K562 (cell line): ENCODE measurements at regions not wholly inside any gene's neighbourhood (a gene's known extent, or its start where the extent isn't known, plus 50 kb on each side); places are given as distances from the start of the nearest gene placed in this dataset.

Source experiments
- ATAC-seq: fragments of 200-7000 bp; cut with Tn5 transposase; 3 replicates; pipeline ENCODE4 v1.9.1; 2020; ENCODE audit warnings: moderate library complexity
- BruUV-seq: library from RNA; stranded (reverse); fragments of 400-500 nt; replicated peaks from 2 replicates; lab custom pipeline; 2021; lab: Mats Ljungman, UMichigan
- CTCF ChIA-PET: fragments of 300-600 bp; formaldehyde crosslinking; extraction: SDS; loops from one replicate; lab custom pipeline; 2021; ENCODE audit warnings: low intra/inter-chr PET ratio; lab: Yijun Ruan, JAX
- POLR2A ChIA-PET: fragments of 300-600, 350-650 bp; sonication (Branson Sonifier 250); formaldehyde crosslinking; extraction: SDS; loops from one replicate; lab custom pipeline; 2021; ENCODE audit warnings: antibody characterized with exemption, inconsistent platforms; lab: Yijun Ruan, JAX
- DNase-seq, 4 experiments: peaks; one replicate each; pipeline versions ENCODE4 v3.0.0 to v3.0.0-alpha.2; 2011 to 2018; ENCODE audit warnings: low spot score in 3 of 4, mixed read lengths in 3 of 4; ENCODE audit errors: extremely low read depth in 1 of 4
- FAIRE-seq: peaks from 2 replicates; lab custom pipeline; 2011; peaks lifted over from hg19 to GRCh38; lab: Jason Lieb, UNC
- H2AFZ ChIP-seq: 2 replicates; pipeline ENCODE4 v1.6.0; 2011; ENCODE audit warnings: low read depth, low read length, control low read depth, inconsistent platforms
- H3K27ac ChIP-seq: fragments of 200-600 bp; 3 replicates; pipeline ENCODE4 v1.8.0; 2011; ENCODE audit warnings: low read depth, mild to moderate bottlenecking, control low read depth, inconsistent platforms, low read length, moderate library complexity, mixed read lengths; ENCODE audit errors: extremely low read depth
- H3K27me3 ChIP-seq, 2 experiments: fragments of 300-600 bp in 1 of 2; 2 replicates in 1 of 2; 3 replicates in 1 of 2; pipeline versions ENCODE4 v1.6.0 to v1.8.0; 2011; ENCODE audit warnings: inconsistent platforms in 2 of 2, low read length in 2 of 2, mild to moderate bottlenecking in 1 of 2, mixed read lengths in 1 of 2, moderate library complexity in 1 of 2; ENCODE audit not compliant: control insufficient read depth in 2 of 2, insufficient read depth in 2 of 2
- H3K36me3 ChIP-seq: fragments of 300-600 bp; 3 replicates; pipeline ENCODE4 v1.8.0; 2011; ENCODE audit warnings: mild to moderate bottlenecking, low read length, inconsistent platforms; ENCODE audit not compliant: control insufficient read depth, insufficient read depth
- H3K4me1 ChIP-seq, 2 experiments: fragments of 200-600 bp in 1 of 2; replicated peaks in 1 of 2; 2 replicates in 1 of 2; 3 replicates in 1 of 2; pipeline versions ENCODE4 v1.5.1 to v1.8.0; 2011; ENCODE audit warnings: inconsistent platforms in 2 of 2, low read length in 2 of 2, mild to moderate bottlenecking in 1 of 2, mixed read lengths in 1 of 2, moderate library complexity in 1 of 2; ENCODE audit not compliant: control insufficient read depth in 2 of 2, insufficient read depth in 2 of 2
- H3K4me2 ChIP-seq: 2 replicates; pipeline ENCODE4 v1.6.1; 2011; ENCODE audit warnings: low read length, control low read depth, inconsistent platforms, mixed read lengths; ENCODE audit not compliant: insufficient read depth
- H3K4me3 ChIP-seq: fragments of 200-600 bp; sonication (generic), shearing (Covaris generic); 2 replicates; pipeline ENCODE4 v1.5.1; 2016; ENCODE audit warnings: control low read depth, inconsistent platforms
- H3K79me2 ChIP-seq: fragments of 200-600 bp; 3 replicates; pipeline ENCODE4 v1.8.0; 2011; ENCODE audit warnings: low read length, inconsistent platforms; ENCODE audit not compliant: control insufficient read depth, insufficient read depth
- H3K9ac ChIP-seq, 2 experiments: 2 replicates each; pipeline versions ENCODE4 v1.6.0 to v1.6.1; 2011; ENCODE audit warnings: low read depth in 2 of 2, low read length in 2 of 2, control low read depth in 1 of 2, inconsistent platforms in 1 of 2, mild to moderate bottlenecking in 1 of 2, mixed read lengths in 1 of 2; ENCODE audit not compliant: insufficient read depth in 1 of 2
- H3K9me1 ChIP-seq: one replicate; pipeline ENCODE4 v1.6.0; 2011; ENCODE audit warnings: inconsistent platforms, mild to moderate bottlenecking, low read length, moderate library complexity; ENCODE audit not compliant: control insufficient read depth, insufficient read depth
- H3K9me3 ChIP-seq: replicated peaks from 2 replicates; pipeline ENCODE4 v1.5.1; 2011; ENCODE audit warnings: low read depth, low read length, inconsistent platforms; ENCODE audit not compliant: control insufficient read depth, insufficient read depth
- H4K20me1 ChIP-seq: replicated peaks from 2 replicates; pipeline ENCODE4 v1.6.1; 2011; ENCODE audit warnings: low read length, inconsistent platforms, mixed read lengths; ENCODE audit not compliant: control insufficient read depth, insufficient read depth
- BCOR ChIP-seq: fragments of 450-650 bp; IDR thresholded peaks from 2 replicates; pipeline ENCODE4 v1.6.1; 2016
- IRF2 ChIP-seq: sonication (generic); formaldehyde crosslinking; IDR thresholded peaks from 2 replicates; pipeline ENCODE4 v1.8.1; 2022; ENCODE audit warnings: mild to moderate bottlenecking, missing genetic modification reagents
- NONO ChIP-seq, 2 experiments: fragments of 200-400 bp in 1 of 2; fragments of 450-650 bp in 1 of 2; formaldehyde crosslinking in 1 of 2; IDR thresholded peaks; 2 replicates each; pipeline ENCODE4 v1.6.1; 2017; ENCODE audit warnings: low read depth in 2 of 2, mild to moderate bottlenecking in 2 of 2, moderate library complexity in 2 of 2, low read length in 1 of 2
- PHB ChIP-seq: fragments of 250-450 bp; sonication (Bioruptor Pico); IDR thresholded peaks from 2 replicates; pipeline ENCODE4 v1.5.0; 2021
- TEAD2 ChIP-seq: fragments of 450-650 bp; IDR thresholded peaks from 2 replicates; pipeline ENCODE4 v1.6.1; 2016; ENCODE audit warnings: missing genetic modification characterization, control low read depth, missing compliant biosample characterization
- TRIM28 ChIP-seq: fragments of 450-650 bp; IDR thresholded peaks from 2 replicates; pipeline ENCODE4 v1.6.1; 2017
- ZFP1 ChIP-seq: fragments of 450-650 bp; formaldehyde crosslinking; IDR thresholded peaks from 2 replicates; pipeline ENCODE4 v1.4.0; 2020; ENCODE audit warnings: mild to moderate bottlenecking, mixed read lengths
- in situ Hi-C: fragments of 300-500 bp; cut with MboI; formaldehyde crosslinking; loops from 4 replicates; pipeline ENCODE4 v1.15.0; 2018; ENCODE audit warnings: inconsistent platforms, mixed read lengths
- intact Hi-C: fragments of 100-400 bp; cut with micrococcal nuclease; formaldehyde crosslinking; loops from 2 replicates; pipeline ENCODE4 v1.14.2; 2022
- TF ChIP-seq, protein P1 (sequence below): fragments of 450-650 bp; IDR thresholded peaks from 2 replicates; pipeline ENCODE4 v1.6.1; 2016; ENCODE audit warnings: mild to moderate bottlenecking
- TF ChIP-seq, protein P2 (sequence below): fragments of 450-650 bp; IDR thresholded peaks from 2 replicates; pipeline ENCODE4 v1.6.1; 2016; ENCODE audit warnings: missing biosample characterization, missing genetic modification characterization

DNA sequence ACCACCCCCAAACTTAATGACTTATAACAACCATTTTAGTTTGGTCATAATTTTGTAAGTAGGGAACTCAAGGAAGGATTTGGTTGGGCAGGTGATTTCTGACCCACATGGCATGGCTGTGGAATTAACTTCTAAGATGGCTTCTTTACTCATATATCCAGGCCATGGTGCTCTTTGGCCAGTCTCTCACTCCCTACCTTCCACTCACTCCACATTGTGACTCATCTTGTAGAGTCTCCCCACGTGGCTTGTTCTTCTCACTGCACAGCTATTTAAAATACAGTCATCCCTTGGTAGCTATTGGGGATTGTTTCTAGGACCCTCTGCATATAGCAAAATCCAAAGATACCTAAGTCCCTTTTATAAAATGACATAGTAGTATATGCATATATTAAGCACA is 76.6 kb upstream of the MAST4 start (continued):
- TF ChIP-seq, protein P1, sequence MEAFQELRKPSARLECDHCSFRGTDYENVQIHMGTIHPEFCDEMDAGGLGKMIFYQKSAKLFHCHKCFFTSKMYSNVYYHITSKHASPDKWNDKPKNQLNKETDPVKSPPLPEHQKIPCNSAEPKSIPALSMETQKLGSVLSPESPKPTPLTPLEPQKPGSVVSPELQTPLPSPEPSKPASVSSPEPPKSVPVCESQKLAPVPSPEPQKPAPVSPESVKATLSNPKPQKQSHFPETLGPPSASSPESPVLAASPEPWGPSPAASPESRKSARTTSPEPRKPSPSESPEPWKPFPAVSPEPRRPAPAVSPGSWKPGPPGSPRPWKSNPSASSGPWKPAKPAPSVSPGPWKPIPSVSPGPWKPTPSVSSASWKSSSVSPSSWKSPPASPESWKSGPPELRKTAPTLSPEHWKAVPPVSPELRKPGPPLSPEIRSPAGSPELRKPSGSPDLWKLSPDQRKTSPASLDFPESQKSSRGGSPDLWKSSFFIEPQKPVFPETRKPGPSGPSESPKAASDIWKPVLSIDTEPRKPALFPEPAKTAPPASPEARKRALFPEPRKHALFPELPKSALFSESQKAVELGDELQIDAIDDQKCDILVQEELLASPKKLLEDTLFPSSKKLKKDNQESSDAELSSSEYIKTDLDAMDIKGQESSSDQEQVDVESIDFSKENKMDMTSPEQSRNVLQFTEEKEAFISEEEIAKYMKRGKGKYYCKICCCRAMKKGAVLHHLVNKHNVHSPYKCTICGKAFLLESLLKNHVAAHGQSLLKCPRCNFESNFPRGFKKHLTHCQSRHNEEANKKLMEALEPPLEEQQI, result no peak
- TF ChIP-seq, protein P2, sequence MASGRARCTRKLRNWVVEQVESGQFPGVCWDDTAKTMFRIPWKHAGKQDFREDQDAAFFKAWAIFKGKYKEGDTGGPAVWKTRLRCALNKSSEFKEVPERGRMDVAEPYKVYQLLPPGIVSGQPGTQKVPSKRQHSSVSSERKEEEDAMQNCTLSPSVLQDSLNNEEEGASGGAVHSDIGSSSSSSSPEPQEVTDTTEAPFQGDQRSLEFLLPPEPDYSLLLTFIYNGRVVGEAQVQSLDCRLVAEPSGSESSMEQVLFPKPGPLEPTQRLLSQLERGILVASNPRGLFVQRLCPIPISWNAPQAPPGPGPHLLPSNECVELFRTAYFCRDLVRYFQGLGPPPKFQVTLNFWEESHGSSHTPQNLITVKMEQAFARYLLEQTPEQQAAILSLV (tag), result no peak
- no peak for TF ChIP-seq NONO (IDR thresholded peaks at IDR 0.05; ENCODE audit: low read depth in 2 of 2, low read length in 1 of 2)
- TF ChIP-seq PHB, result no peak
- no peak for TF ChIP-seq ZFP1 (CRISPR knock-in tag)
- TF ChIP-seq, all 486 proteins: peak for 0

DNA sequence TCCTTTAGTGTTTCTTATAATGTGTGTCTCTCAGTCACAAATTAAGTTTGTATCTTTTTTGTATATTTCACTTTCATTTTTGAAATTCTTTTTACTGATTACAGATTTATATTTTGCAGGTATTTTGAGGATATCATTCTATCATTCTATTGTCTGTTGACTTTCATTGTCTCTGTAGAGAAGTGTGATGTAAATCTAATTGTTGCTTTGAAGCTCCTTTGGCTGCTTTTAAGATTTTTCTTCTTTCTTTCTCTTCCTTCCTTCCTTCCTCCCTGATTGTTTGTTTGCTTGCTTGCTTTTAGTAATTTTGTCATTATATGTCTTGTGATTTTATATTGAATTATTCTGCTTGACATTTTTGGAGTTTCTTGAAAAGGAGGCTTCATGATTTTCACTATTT is 75.3 kb upstream of the MAST4 start:
- POLR2A ChIA-PET, result no interaction called here
- FAIRE-seq, result peak; percentile 15
- intact Hi-C loops, result no loop called here
- no TSS peak for BruUV-seq
- no peak overlapping the region for H3K4me3 ChIP-seq
- no peaks in the 10 kb centered on the region for H3K4me1 ChIP-seq
- CTCF ChIA-PET, result no interaction called here
- H3K9ac ChIP-seq, result no peak overlapping the region
- H3K9me1 ChIP-seq, result no peaks in the 10 kb centered on the region
- no peaks in the 10 kb centered on the region for H3K9me3 ChIP-seq
- no peaks in the 10 kb centered on the region for H3K27me3 ChIP-seq
- H4K20me1 ChIP-seq, result no peaks in the 10 kb centered on the region
- H3K79me2 ChIP-seq, result no peaks in the 10 kb centered on the region
- TF ChIP-seq IRF2 (no peak), BCOR (no peak), TEAD2 (tag) (no peak), TRIM28 (peak; percentile 46; the same call in 1 of the 2 replicates)
- TF ChIP-seq, all 486 proteins: peak for 1
- Histone ChIP-seq H3K4me2 (no peak overlapping the region), H3K36me3 (no peaks in the 10 kb centered on the region), H3K27ac (no peak overlapping the region), H2AFZ (no peak overlapping the region)
- ATAC-seq (no peak), DNase-seq (no peak)
- in situ Hi-C loops, result no loop called here
